GM12892 (cell line): ENCODE measurements at regions not wholly inside any gene's neighbourhood (a gene's known extent, or its start where the extent isn't known, plus 50 kb on each side); places are given as distances from the start of the nearest gene placed in this dataset.

ENCODE experiments used
- DNase-seq: peaks from one replicate; pipeline ENCODE4 v3.0.0; 2011; ENCODE audit not compliant: insufficient read length
- FAIRE-seq: peaks from 2 replicates; lab custom pipeline; 2011; peaks lifted over from hg19 to GRCh38; lab: Jason Lieb, UNC
- POLR2A ChIP-seq: IDR thresholded peaks from 2 replicates; pipeline ENCODE4 v1.6.1; 2011; ENCODE audit warnings: low read depth, low read length, control low read depth
- POLR2AphosphoS5 ChIP-seq: IDR thresholded peaks from 2 replicates; pipeline ENCODE4 v1.6.1; 2011; ENCODE audit warnings: low read depth, low read length, control low read depth
- TAF1 ChIP-seq: IDR thresholded peaks from 2 replicates; pipeline ENCODE4 v1.6.1; 2011; ENCODE audit warnings: low read depth, mild to moderate bottlenecking, control low read depth, low read length, borderline replicate concordance

DNA sequence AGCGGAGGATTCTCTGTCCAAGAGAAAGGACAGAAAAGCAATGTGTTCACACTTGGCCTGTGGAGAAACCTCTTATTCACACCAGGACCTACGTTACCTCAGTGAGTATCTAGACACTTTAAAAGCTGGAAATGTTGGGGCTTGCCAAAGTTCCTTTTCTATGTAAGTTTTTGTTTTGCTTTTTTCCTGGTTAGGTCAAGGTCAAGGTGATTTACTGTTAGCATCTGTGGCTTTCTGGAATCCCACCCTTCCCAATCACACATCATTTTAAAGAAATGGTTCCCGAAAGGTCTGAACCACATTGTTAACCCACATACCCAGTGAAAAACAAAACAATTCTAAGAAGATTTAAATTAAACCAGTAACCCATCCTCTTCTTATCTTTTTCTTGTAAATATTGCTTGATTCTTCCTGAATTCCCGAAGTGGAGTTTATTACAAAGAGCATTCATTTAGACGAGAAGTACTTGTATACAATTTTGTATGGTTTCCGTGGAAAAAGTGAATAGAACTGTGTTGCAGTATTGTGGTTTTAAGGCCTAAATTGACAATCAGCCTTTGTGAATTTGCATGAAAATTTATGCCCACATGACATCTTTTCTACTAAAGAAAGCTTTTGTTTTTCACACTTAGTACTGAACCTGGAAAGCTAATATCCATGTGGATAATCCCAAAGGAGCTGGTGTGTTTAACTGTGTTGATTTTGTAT is 827.0 kb upstream of the IGFBP3 start:
- no peak for DNase-seq
- FAIRE-seq: no peak
- TF ChIP-seq TAF1 (no peak), POLR2A (no peak), POLR2AphosphoS5 (no peak)

GRCh38 chr7:46746695-46747687 is 825.9 kb upstream of the IGFBP3 start:
- DNase-seq: no peak
- FAIRE-seq: no peak
- TF ChIP-seq POLR2AphosphoS5 (no peak), TAF1 (no peak), POLR2A (no peak)

DNA sequence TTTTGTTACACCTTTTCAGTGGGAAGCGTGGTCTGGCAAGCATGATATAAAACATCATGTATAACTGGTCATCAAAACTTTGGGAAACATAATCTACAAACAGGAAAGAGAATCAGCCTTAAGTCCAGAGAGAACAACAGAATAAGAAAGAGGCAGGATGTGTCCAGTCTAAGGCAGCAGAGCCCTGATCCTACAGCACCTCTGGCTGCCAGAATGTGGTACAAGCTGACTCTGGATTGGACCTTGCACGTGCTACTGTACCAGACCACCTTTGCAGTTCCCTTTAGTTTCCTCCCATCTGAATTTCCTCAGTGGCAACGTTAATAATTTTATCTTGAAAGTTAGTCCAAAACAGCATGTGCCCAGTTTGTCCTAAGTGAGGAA is 824.6 kb upstream of the IGFBP3 start:
- TF ChIP-seq POLR2A: no peak
- no peak for TF ChIP-seq POLR2AphosphoS5
- no peak for FAIRE-seq
- no peak for DNase-seq

- FAIRE-seq (no peak), DNase-seq (no peak)
- no peak for TF ChIP-seq POLR2A
- TF ChIP-seq POLR2AphosphoS5: no peak
Observed at GRCh38 chr7:46744957-46745706, 824.1 kb upstream of the IGFBP3 start.

GRCh38 chr7:46742601-46743000 is 821.5 kb upstream of the IGFBP3 start:
- FAIRE-seq: no peak
- TF ChIP-seq POLR2A: no peak
- no peak for TF ChIP-seq TAF1
- TF ChIP-seq POLR2AphosphoS5: no peak
- no peak for DNase-seq

DNA sequence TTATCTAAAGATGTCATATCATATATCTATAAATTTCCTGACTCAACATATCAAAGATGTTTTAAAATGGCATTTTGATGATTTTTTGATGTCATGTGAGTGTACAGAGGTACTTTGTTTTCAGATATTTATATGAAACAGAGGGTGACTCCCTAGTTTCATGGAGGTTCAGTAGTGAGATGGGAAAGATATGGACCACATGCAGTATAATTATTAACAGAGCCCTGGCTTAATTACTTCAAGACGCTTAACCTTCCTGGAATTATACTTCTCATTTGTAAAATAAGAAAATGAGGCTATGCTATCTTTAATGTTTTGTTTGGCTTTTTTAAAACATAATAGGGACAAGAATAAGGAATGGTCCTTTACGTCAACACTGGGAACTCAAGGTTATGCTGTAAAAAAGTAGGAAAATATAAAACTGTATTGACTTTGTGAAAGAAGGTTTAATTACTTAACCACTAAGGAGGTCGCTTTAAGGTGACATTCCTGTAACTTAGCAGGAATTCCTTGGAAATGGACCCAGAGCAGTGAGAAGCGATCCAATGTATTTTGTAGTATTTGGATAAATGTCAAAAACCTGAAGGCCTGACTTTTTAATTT is 821.0 kb upstream of the IGFBP3 start:
- FAIRE-seq: no peak
- no peak for TF ChIP-seq TAF1
- no peak for TF ChIP-seq POLR2A
- no peak for TF ChIP-seq POLR2AphosphoS5
- no peak for DNase-seq

GRCh38 chr7:46741181-46741580 is 820.1 kb upstream of the IGFBP3 start:
- no peak for TF ChIP-seq TAF1
- DNase-seq (no peak), FAIRE-seq (no peak)

DNA sequence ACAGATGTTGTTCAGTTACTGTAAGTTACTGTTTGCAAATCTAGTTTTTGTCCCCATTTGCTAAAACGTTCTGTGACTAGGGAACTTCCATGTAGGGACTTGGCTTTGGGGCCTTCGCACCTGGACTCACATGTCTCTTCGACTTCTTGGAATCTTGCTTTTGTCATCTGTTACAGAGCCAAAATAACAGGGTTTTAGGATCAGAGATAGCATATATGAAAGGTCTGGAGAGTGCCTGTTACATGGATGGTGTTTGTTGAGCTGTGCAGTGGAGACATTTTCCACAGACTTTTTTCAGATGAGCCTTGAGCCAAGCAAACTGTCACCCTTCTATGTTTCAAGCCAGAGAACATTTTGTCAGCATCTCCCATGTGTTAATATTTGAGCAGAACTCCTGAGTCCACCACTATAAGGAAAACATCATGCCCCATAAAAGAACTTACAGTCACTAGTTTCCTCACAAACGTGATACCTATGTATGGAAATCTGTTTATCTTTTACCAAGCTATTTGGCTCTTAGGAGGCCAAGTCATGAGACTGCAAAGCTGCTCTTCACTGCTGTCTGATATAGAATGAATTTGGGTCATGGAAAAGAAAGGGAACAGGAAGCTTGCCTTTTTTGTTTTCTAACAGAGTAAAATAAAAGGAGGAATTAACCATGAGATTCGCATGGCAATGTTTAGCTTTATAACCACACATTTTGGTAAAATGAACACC is 818.6 kb upstream of the IGFBP3 start:
- TF ChIP-seq TAF1: no peak
- TF ChIP-seq POLR2AphosphoS5: no peak
- TF ChIP-seq POLR2A: no peak
- peak; percentile 27 for FAIRE-seq
- no peak for DNase-seq

- no peak for TF ChIP-seq POLR2A
- no peak for TF ChIP-seq POLR2AphosphoS5
- TF ChIP-seq TAF1: no peak
- DNase-seq: no peak
- no peak for FAIRE-seq
Observed at GRCh38 chr7:46738796-46739195, 817.7 kb upstream of the IGFBP3 start.

DNA sequence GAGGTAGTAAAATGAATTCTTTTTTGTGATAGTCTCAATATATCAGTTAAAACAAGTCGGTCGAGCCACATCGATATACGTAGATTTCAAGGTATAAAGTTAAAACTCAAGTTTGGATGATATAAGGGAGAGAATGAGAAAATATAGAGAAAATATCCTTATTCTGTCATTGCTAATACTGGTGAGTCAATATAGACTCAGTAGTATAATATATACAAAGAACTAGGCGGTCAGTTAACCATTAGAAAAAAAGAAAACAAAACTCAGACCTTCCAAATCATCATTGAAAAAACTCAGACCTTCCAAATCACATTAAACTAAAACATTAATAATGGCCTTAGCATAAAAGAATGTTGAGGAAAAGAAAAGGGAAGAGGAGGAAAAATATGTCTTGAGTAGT is 817.1 kb upstream of the IGFBP3 start:
- FAIRE-seq (no peak), DNase-seq (no peak)
- TF ChIP-seq TAF1 (no peak), POLR2A (no peak), POLR2AphosphoS5 (no peak)
